ENCODE measurements at regions not wholly inside any gene's neighbourhood (a gene's known extent, or its start where the extent isn't known, plus 50 kb on each side); places are given as distances from the start of the nearest gene placed in this dataset.
A peak's percentile ranks its signal among the peaks of the same experiment; 100 is the strongest.
"Not testable (repeated sequence)": the region's sequence is repeated elsewhere in the genome, so short reads cannot be mapped to it uniquely, and the experiment has no call there.

- H3K4me3 ChIP-seq; H3K9me3 ChIP-seq; DNase-seq; H3K27me3 ChIP-seq; H3K4me1 ChIP-seq; intact Hi-C loops (cut with DNase I); H3K36me3 ChIP-seq; H3K27ac ChIP-seq; FAIRE-seq: not testable (repeated sequence)
- peak; percentile 69 to 90 (median 86) for ATAC-seq
- no CpG with 5 or more reads among the region's 16 CpGs for WGBS, 2 donors
Observed at GRCh38 chr21:43477945-43478386, 51.0 kb upstream of the SIK1 start.
